ENCODE measurements at regions not wholly inside any gene's neighbourhood (a gene's known extent, or its start where the extent isn't known, plus 50 kb on each side); places are given as distances from the start of the nearest gene placed in this dataset.
A peak's percentile ranks its signal among the peaks of the same experiment; 100 is the strongest.

GRCh38 chr3:64349551-64349950 is 124.3 kb upstream of the PRICKLE2 start:
- Histone ChIP-seq H3K9me3 (replicated peaks; ENCODE audit: control insufficient read depth, low read depth, low read length) (no peaks in the 10 kb centered on the region), H3K36me3 (ENCODE audit: control insufficient read depth, insufficient read depth, low read length) (no peaks in the 10 kb centered on the region), H3K4me3 (ENCODE audit: low read length) (no peak overlapping the region), H3K27me3 (ENCODE audit: control insufficient read depth, insufficient read depth, low read length) (no peaks in the 10 kb centered on the region), H3K27ac (ENCODE audit: low read length) (no peak overlapping the region), H3K4me1 (ENCODE audit: control insufficient read depth, insufficient read depth, low read length) (peaks cover 15% of the 10 kb centered on the region)
- peak; percentile 68 for DNase-seq
- no CpG with 5 or more reads among the region's 6 CpGs for WGBS (ENCODE audit: insufficient coverage)

- H3K9me3 ChIP-seq (replicated peaks; ENCODE audit: control insufficient read depth, low read depth, low read length), result no peaks in the 10 kb centered on the region
- peak; percentile 93 for DNase-seq
- no peaks in the 10 kb centered on the region for H3K36me3 ChIP-seq (ENCODE audit: control insufficient read depth, insufficient read depth, low read length)
- WGBS (ENCODE audit: insufficient coverage), result no CpG with 5 or more reads among the region's 2 CpGs
- peaks cover 19% of the 10 kb centered on the region for H3K4me1 ChIP-seq (ENCODE audit: control insufficient read depth, insufficient read depth, low read length)
- H3K27me3 ChIP-seq (ENCODE audit: control insufficient read depth, insufficient read depth, low read length), result no peaks in the 10 kb centered on the region
- H3K4me3 ChIP-seq (ENCODE audit: low read length), result no peak overlapping the region
- H3K27ac ChIP-seq (ENCODE audit: low read length), result no peak overlapping the region
Observed at GRCh38 chr3:64345371-64345770, 120.1 kb upstream of the PRICKLE2 start.

GRCh38 chr3:64344721-64345207 is 119.5 kb upstream of the PRICKLE2 start:
- no peaks in the 10 kb centered on the region for H3K27me3 ChIP-seq (ENCODE audit: control insufficient read depth, insufficient read depth, low read length)
- H3K36me3 ChIP-seq (ENCODE audit: control insufficient read depth, insufficient read depth, low read length), result no peaks in the 10 kb centered on the region
- WGBS (ENCODE audit: insufficient coverage), result 59% methylated on average over 4 of the region's 4 CpGs
- no peak overlapping the region for H3K4me3 ChIP-seq (ENCODE audit: low read length)
- H3K4me1 ChIP-seq (ENCODE audit: control insufficient read depth, insufficient read depth, low read length), result peaks cover 16% of the 10 kb centered on the region
- no peaks in the 10 kb centered on the region for H3K9me3 ChIP-seq (replicated peaks; ENCODE audit: control insufficient read depth, low read depth, low read length)
- no peak overlapping the region for H3K27ac ChIP-seq (ENCODE audit: low read length)
- DNase-seq, result peak; percentile 25

GRCh38 chr3:64343689-64344430 is 118.6 kb upstream of the PRICKLE2 start:
- Histone ChIP-seq H3K4me1 (ENCODE audit: control insufficient read depth, insufficient read depth, low read length) (peaks cover 16% of the 10 kb centered on the region), H3K9me3 (replicated peaks; ENCODE audit: control insufficient read depth, low read depth, low read length) (no peaks in the 10 kb centered on the region), H3K4me3 (ENCODE audit: low read length) (no peak overlapping the region), H3K27me3 (ENCODE audit: control insufficient read depth, insufficient read depth, low read length) (no peaks in the 10 kb centered on the region), H3K36me3 (ENCODE audit: control insufficient read depth, insufficient read depth, low read length) (no peaks in the 10 kb centered on the region), H3K27ac (ENCODE audit: low read length) (peak overlapping the region; percentile 56)
- DNase-seq, result peak; percentile 59
- WGBS (ENCODE audit: insufficient coverage), result no CpG with 5 or more reads among the region's 8 CpGs

- H3K9me3 ChIP-seq (replicated peaks; ENCODE audit: control insufficient read depth, low read depth, low read length), result no peaks in the 10 kb centered on the region
- H3K4me1 ChIP-seq (ENCODE audit: control insufficient read depth, insufficient read depth, low read length), result peaks cover 16% of the 10 kb centered on the region
- no peaks in the 10 kb centered on the region for H3K36me3 ChIP-seq (ENCODE audit: control insufficient read depth, insufficient read depth, low read length)
- peak overlapping the region; percentile 56 for H3K27ac ChIP-seq (ENCODE audit: low read length)
- H3K27me3 ChIP-seq (ENCODE audit: control insufficient read depth, insufficient read depth, low read length), result no peaks in the 10 kb centered on the region
- 56% methylated on average over 2 of the region's 6 CpGs for WGBS (ENCODE audit: insufficient coverage)
- no peak overlapping the region for H3K4me3 ChIP-seq (ENCODE audit: low read length)
- no peak for DNase-seq
Observed at GRCh38 chr3:64342940-64343688, 117.8 kb upstream of the PRICKLE2 start.

GRCh38 chr3:64341296-64341695 is 116.0 kb upstream of the PRICKLE2 start:
- WGBS (ENCODE audit: insufficient coverage), result 40% methylated on average over 1 of the region's 1 CpG
- Histone ChIP-seq H3K27me3 (ENCODE audit: control insufficient read depth, insufficient read depth, low read length) (no peaks in the 10 kb centered on the region), H3K4me1 (ENCODE audit: control insufficient read depth, insufficient read depth, low read length) (peaks cover 16% of the 10 kb centered on the region), H3K9me3 (replicated peaks; ENCODE audit: control insufficient read depth, low read depth, low read length) (no peaks in the 10 kb centered on the region), H3K36me3 (ENCODE audit: control insufficient read depth, insufficient read depth, low read length) (no peaks in the 10 kb centered on the region), H3K4me3 (ENCODE audit: low read length) (no peak overlapping the region), H3K27ac (ENCODE audit: low read length) (peak overlapping the region; percentile 87)
- peak; percentile 76 for DNase-seq

- 20% methylated on average over 2 of the region's 11 CpGs for WGBS (ENCODE audit: insufficient coverage)
- peak overlapping the region; percentile 87 for H3K27ac ChIP-seq (ENCODE audit: low read length)
- H3K4me3 ChIP-seq (ENCODE audit: low read length), result no peak overlapping the region
- no peaks in the 10 kb centered on the region for H3K36me3 ChIP-seq (ENCODE audit: control insufficient read depth, insufficient read depth, low read length)
- no peaks in the 10 kb centered on the region for H3K9me3 ChIP-seq (replicated peaks; ENCODE audit: control insufficient read depth, low read depth, low read length)
- H3K4me1 ChIP-seq (ENCODE audit: control insufficient read depth, insufficient read depth, low read length), result peaks cover 16% of the 10 kb centered on the region
- no peaks in the 10 kb centered on the region for H3K27me3 ChIP-seq (ENCODE audit: control insufficient read depth, insufficient read depth, low read length)
- DNase-seq, result peak; percentile 97
Observed at GRCh38 chr3:64340641-64341101, 115.4 kb upstream of the PRICKLE2 start.

- Histone ChIP-seq H3K27me3 (ENCODE audit: control insufficient read depth, insufficient read depth, low read length) (no peaks in the 10 kb centered on the region), H3K4me3 (ENCODE audit: low read length) (no peak overlapping the region), H3K36me3 (ENCODE audit: control insufficient read depth, insufficient read depth, low read length) (no peaks in the 10 kb centered on the region), H3K9me3 (replicated peaks; ENCODE audit: control insufficient read depth, low read depth, low read length) (no peaks in the 10 kb centered on the region), H3K27ac (ENCODE audit: low read length) (no peak overlapping the region), H3K4me1 (ENCODE audit: control insufficient read depth, insufficient read depth, low read length) (peaks cover 5% of the 10 kb centered on the region)
- WGBS (ENCODE audit: insufficient coverage), result no CpG with 5 or more reads among the region's 3 CpGs
- no peak for DNase-seq
Observed at GRCh38 chr3:64336488-64336887, 111.2 kb upstream of the PRICKLE2 start.

- DNase-seq, result no peak
- H3K4me1 ChIP-seq (ENCODE audit: control insufficient read depth, insufficient read depth, low read length), result no peaks in the 10 kb centered on the region
- no peak overlapping the region for H3K4me3 ChIP-seq (ENCODE audit: low read length)
- no peaks in the 10 kb centered on the region for H3K9me3 ChIP-seq (replicated peaks; ENCODE audit: control insufficient read depth, low read depth, low read length)
- H3K27ac ChIP-seq (ENCODE audit: low read length), result no peak overlapping the region
- H3K27me3 ChIP-seq (ENCODE audit: control insufficient read depth, insufficient read depth, low read length), result no peaks in the 10 kb centered on the region
- H3K36me3 ChIP-seq (ENCODE audit: control insufficient read depth, insufficient read depth, low read length), result no peaks in the 10 kb centered on the region
- 66% methylated on average over 2 of the region's 9 CpGs for WGBS (ENCODE audit: insufficient coverage)
Observed at GRCh38 chr3:64332459-64333350, 107.4 kb upstream of the PRICKLE2 start.
